ENCODE measurements at regions not wholly inside any gene's neighbourhood (a gene's known extent, or its start where the extent isn't known, plus 50 kb on each side); places are given as distances from the start of the nearest gene placed in this dataset.

- no TSS peak for BruUV-seq (replicated peaks)
- Histone ChIP-seq H3K9ac (ENCODE audit: insufficient read depth, low read depth, low read length) (no peak overlapping the region), H3K4me1 (ENCODE audit: insufficient read depth, low read length) (no peaks in the 10 kb centered on the region), H2AFZ (ENCODE audit: low read length) (no peak overlapping the region), H3K4me2 (ENCODE audit: low read depth, low read length) (no peak overlapping the region), H3K9me3 (ENCODE audit: low read length) (peaks cover 14% of the 10 kb centered on the region), H3K27me3 (ENCODE audit: control insufficient read depth in 1 of 2, insufficient read depth in 2 of 2, low read length in 2 of 2) (no peaks in the 10 kb centered on the region), H4K20me1 (ENCODE audit: insufficient read depth, low read length) (no peaks in the 10 kb centered on the region), H3K4me3 (replicated peaks in 1 of 3; ENCODE audit: insufficient read depth in 1 of 3, low read depth in 2 of 3, low read length in 3 of 3) (no peak overlapping the region), H3K79me2 (ENCODE audit: insufficient read depth, low read length) (no peaks in the 10 kb centered on the region), H3K27ac (ENCODE audit: extremely low read length, insufficient read depth, low read length) (no peak overlapping the region), H3K36me3 (replicated peaks in 1 of 2; ENCODE audit: control insufficient read depth in 1 of 2, insufficient read depth in 2 of 2, low read length in 2 of 2) (no peaks in the 10 kb centered on the region)
- WGBS (ENCODE audit: low lambda C conversion rate) = 6% methylated on average over 2 of the region's 2 CpGs
- no peak for ATAC-seq
- no peak for FAIRE-seq
- intact Hi-C loops (cut with micrococcal nuclease; ENCODE audit: unreplicated experiment) (no loop called here), in situ Hi-C loops (cut with HindIII; ENCODE audit: extremely low pct_ligation_motif_present, low pct_unique_long_range_greater_than_20kb) (no loop called here)
- TF ChIP-seq ZNF570 (CRISPR knock-in tag; IDR thresholded peaks at IDR 0.05; ENCODE audit: borderline replicate concordance) (no peak), FOXM1 (CRISPR knock-in tag; IDR thresholded peaks at IDR 0.05) (no peak), ZNF562 (CRISPR knock-in tag; IDR thresholded peaks at IDR 0.05; ENCODE audit: borderline replicate concordance) (no peak), ZNF337 (CRISPR knock-in tag; IDR thresholded peaks at IDR 0.05; ENCODE audit: borderline replicate concordance, low read depth) (no peak), THAP9 (CRISPR knock-in tag; IDR thresholded peaks at IDR 0.05; ENCODE audit: borderline replicate concordance) (no peak)
- TF ChIP-seq, protein P1, sequence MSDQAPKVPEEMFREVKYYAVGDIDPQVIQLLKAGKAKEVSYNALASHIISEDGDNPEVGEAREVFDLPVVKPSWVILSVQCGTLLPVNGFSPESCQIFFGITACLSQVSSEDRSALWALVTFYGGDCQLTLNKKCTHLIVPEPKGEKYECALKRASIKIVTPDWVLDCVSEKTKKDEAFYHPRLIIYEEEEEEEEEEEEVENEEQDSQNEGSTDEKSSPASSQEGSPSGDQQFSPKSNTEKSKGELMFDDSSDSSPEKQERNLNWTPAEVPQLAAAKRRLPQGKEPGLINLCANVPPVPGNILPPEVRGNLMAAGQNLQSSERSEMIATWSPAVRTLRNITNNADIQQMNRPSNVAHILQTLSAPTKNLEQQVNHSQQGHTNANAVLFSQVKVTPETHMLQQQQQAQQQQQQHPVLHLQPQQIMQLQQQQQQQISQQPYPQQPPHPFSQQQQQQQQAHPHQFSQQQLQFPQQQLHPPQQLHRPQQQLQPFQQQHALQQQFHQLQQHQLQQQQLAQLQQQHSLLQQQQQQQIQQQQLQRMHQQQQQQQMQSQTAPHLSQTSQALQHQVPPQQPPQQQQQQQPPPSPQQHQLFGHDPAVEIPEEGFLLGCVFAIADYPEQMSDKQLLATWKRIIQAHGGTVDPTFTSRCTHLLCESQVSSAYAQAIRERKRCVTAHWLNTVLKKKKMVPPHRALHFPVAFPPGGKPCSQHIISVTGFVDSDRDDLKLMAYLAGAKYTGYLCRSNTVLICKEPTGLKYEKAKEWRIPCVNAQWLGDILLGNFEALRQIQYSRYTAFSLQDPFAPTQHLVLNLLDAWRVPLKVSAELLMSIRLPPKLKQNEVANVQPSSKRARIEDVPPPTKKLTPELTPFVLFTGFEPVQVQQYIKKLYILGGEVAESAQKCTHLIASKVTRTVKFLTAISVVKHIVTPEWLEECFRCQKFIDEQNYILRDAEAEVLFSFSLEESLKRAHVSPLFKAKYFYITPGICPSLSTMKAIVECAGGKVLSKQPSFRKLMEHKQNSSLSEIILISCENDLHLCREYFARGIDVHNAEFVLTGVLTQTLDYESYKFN (CRISPR knock-in tag; conservative IDR thresholded peaks at IDR 0.05) = no peak
- CTCF ChIA-PET (ENCODE audit: low intra/inter-chr PET ratio, low total read pairs) = no interaction called here
- POLR2A ChIA-PET = no interaction called here
- DNase-seq (ENCODE audit: low spot score) = no peak
These were observed 346.8 kb upstream of the TECRL start for GRCh38 chr4:64756016-64756415.

All from HepG2 (cell line).